Dermis microvascular lymphatic vessel endothelial cell (primary cell): ENCODE measurements at regions not wholly inside any gene's neighbourhood (a gene's known extent, or its start where the extent isn't known, plus 50 kb on each side); places are given as distances from the start of the nearest gene placed in this dataset.
"Not testable (repeated sequence)": the region's sequence is repeated elsewhere in the genome, so short reads cannot be mapped to it uniquely, and the experiment has no call there.

Experiments
- DNase-seq, 2 donors: peaks; one replicate each; pipeline versions ENCODE4 v3.0.0 to v3.0.0-alpha.2; 2010; ENCODE audit warnings: low read depth in 2 of 2

- no peak for DNase-seq
These were observed 478.7 kb downstream of the CNTN3 start for GRCh38 chr3:74135808-74136207.

GRCh38 chr3:74134831-74135230 is 479.6 kb downstream of the CNTN3 start:
- no peak for DNase-seq

GRCh38 chr3:74131546-74132328 is 482.7 kb downstream of the CNTN3 start:
- DNase-seq: not testable (repeated sequence)

GRCh38 chr3:74129611-74130010 is 484.8 kb downstream of the CNTN3 start:
- DNase-seq: no peak

GRCh38 chr3:74129056-74129455 is 485.4 kb downstream of the CNTN3 start:
- no peak for DNase-seq

- DNase-seq: no peak
These were observed 487.2 kb downstream of the CNTN3 start for GRCh38 chr3:74127256-74127655.

- no peak for DNase-seq
These were observed 489.7 kb downstream of the CNTN3 start for GRCh38 chr3:74124782-74125181.

- no peak for DNase-seq
These were observed 492.2 kb downstream of the CNTN3 start for GRCh38 chr3:74122281-74122680.

- no peak for DNase-seq
These were observed 492.7 kb downstream of the CNTN3 start for GRCh38 chr3:74121761-74122160.

- DNase-seq: no peak
These were observed 494.5 kb upstream of the PDZRN3 start for GRCh38 chr3:74119221-74119620.

GRCh38 chr3:74115906-74116305 is 491.2 kb upstream of the PDZRN3 start:
- DNase-seq: no peak

- DNase-seq: no peak
These were observed 482.7 kb upstream of the PDZRN3 start for GRCh38 chr3:74107451-74107850.

GRCh38 chr3:74106925-74107324 is 482.2 kb upstream of the PDZRN3 start:
- no peak for DNase-seq

GRCh38 chr3:74091204-74091603 is 466.5 kb upstream of the PDZRN3 start:
- DNase-seq: no peak

GRCh38 chr3:74089814-74090213 is 465.1 kb upstream of the PDZRN3 start:
- DNase-seq: no peak

- no peak for DNase-seq
These were observed 455.3 kb upstream of the PDZRN3 start for GRCh38 chr3:74080056-74080461.

- DNase-seq: no peak
These were observed 450.5 kb upstream of the PDZRN3 start for GRCh38 chr3:74075241-74075640.

- no peak for DNase-seq
These were observed 450.0 kb upstream of the PDZRN3 start for GRCh38 chr3:74074700-74075099.

GRCh38 chr3:74067296-74067695 is 442.6 kb upstream of the PDZRN3 start:
- DNase-seq: no peak

- no peak for DNase-seq
These were observed 441.7 kb upstream of the PDZRN3 start for GRCh38 chr3:74066456-74066855.

- DNase-seq: no peak
These were observed 435.3 kb upstream of the PDZRN3 start for GRCh38 chr3:74059923-74060600.

- DNase-seq: no peak
These were observed 434.7 kb upstream of the PDZRN3 start for GRCh38 chr3:74059301-74059922.

GRCh38 chr3:74057169-74057568 is 432.4 kb upstream of the PDZRN3 start:
- no peak for DNase-seq
